H1 (cell line): ENCODE measurements at regions not wholly inside any gene's neighbourhood (a gene's known extent, or its start where the extent isn't known, plus 50 kb on each side); places are given as distances from the start of the nearest gene placed in this dataset.

Experiments used
- EP300 ChIP-seq, 2 experiments: IDR thresholded peaks; 1 replicate in 1 of 2; 2 replicates in 1 of 2; pipeline ENCODE4 v1.6.1; 2011 to 2012; ENCODE audit warnings: low read depth in 2 of 2, low read length in 2 of 2, mild to moderate bottlenecking in 2 of 2, borderline replicate concordance in 1 of 2, inconsistent platforms in 1 of 2, moderate library complexity in 1 of 2
- POLR2A ChIP-seq, 2 experiments: IDR thresholded peaks; 1 replicate in 1 of 2; 2 replicates in 1 of 2; pipeline ENCODE4 v1.6.1; 2011; ENCODE audit warnings: low read depth in 2 of 2, low read length in 2 of 2, mild to moderate bottlenecking in 2 of 2; ENCODE audit errors: control extremely low read depth in 1 of 2
- POLR2AphosphoS5 ChIP-seq: IDR thresholded peaks from 2 replicates; pipeline ENCODE4 v1.6.1; 2011; ENCODE audit warnings: low read depth, low read length
- TAF1 ChIP-seq: IDR thresholded peaks from 2 replicates; pipeline ENCODE4 v1.6.1; 2011; ENCODE audit warnings: mild to moderate bottlenecking, low read depth, low read length
- TF ChIP-seq, protein P1 (sequence below), 3 experiments: IDR thresholded peaks; 1 replicate in 2 of 3; 2 replicates in 1 of 3; pipeline versions ENCODE4 v1.5.1 to v1.6.1; 2011; ENCODE audit warnings: low read length in 3 of 3, mild to moderate bottlenecking in 3 of 3, inconsistent platforms in 2 of 3, low read depth in 1 of 3, moderate library complexity in 1 of 3; ENCODE audit not compliant: insufficient read depth in 1 of 3; ENCODE audit errors: control extremely low read depth in 1 of 3

DNA sequence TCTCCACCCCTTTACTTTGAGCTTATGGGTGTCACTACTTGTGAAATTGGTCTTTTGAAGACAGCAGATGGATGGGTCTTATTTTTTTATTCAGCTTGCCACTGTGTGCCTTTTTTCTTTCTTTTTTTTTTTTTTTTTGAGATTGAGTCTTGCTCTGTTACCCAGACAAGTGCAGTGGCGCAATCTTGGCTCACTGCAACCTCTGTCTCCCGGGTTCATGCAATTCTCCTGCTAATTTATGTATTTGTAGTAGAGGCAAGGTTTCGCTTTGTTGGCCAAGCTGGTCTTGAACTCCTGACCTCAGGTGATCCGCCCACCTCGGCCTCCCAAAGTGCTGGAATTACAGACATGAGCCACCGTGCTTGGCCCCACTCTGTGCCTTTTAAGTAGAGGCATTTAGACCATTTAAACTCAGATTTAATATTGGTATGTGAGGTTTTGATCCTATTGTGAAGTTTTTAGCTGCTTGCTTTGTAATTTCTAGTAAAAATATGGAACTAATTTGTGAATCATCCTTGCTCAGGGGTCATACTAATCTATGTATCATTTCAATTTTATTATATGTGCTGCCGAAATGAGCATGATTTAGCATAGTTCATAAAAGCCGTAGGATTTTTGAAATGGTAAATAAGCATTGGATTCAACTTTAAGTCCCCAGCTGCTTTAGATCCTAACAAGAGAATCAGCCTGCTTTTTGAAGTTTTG is 584.5 kb downstream of the SLITRK1 start:
- TF ChIP-seq, protein P1, sequence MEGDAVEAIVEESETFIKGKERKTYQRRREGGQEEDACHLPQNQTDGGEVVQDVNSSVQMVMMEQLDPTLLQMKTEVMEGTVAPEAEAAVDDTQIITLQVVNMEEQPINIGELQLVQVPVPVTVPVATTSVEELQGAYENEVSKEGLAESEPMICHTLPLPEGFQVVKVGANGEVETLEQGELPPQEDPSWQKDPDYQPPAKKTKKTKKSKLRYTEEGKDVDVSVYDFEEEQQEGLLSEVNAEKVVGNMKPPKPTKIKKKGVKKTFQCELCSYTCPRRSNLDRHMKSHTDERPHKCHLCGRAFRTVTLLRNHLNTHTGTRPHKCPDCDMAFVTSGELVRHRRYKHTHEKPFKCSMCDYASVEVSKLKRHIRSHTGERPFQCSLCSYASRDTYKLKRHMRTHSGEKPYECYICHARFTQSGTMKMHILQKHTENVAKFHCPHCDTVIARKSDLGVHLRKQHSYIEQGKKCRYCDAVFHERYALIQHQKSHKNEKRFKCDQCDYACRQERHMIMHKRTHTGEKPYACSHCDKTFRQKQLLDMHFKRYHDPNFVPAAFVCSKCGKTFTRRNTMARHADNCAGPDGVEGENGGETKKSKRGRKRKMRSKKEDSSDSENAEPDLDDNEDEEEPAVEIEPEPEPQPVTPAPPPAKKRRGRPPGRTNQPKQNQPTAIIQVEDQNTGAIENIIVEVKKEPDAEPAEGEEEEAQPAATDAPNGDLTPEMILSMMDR (IDR thresholded peaks at IDR 0.05; ENCODE audit: control extremely low read depth in 1 of 3, insufficient read depth in 1 of 3, low read depth in 1 of 3, low read length in 3 of 3) = no peak
- TF ChIP-seq TAF1 = no peak
- TF ChIP-seq EP300 (IDR thresholded peaks at IDR 0.05; ENCODE audit: borderline replicate concordance in 1 of 2, low read depth in 2 of 2, low read length in 2 of 2) = no peak
- TF ChIP-seq POLR2AphosphoS5 = no peak
- no peak for TF ChIP-seq POLR2A (IDR thresholded peaks at IDR 0.05; ENCODE audit: control extremely low read depth in 1 of 2, low read depth in 2 of 2, low read length in 2 of 2)
